HepG2 (cell line): ENCODE measurements at regions not wholly inside any gene's neighbourhood (a gene's known extent, or its start where the extent isn't known, plus 50 kb on each side); places are given as distances from the start of the nearest gene placed in this dataset.
A peak's percentile ranks its signal among the peaks of the same experiment; 100 is the strongest.

Experiments used
- ATF6 ChIP-seq: sonication (generic); formaldehyde crosslinking; conservative IDR thresholded peaks from 2 replicates; pipeline ENCODE4 v1.4.0; 2020; ENCODE audit warnings: missing genetic modification reagents
- HNRNPK ChIP-seq: fragments of 200-400 bp; formaldehyde crosslinking; IDR thresholded peaks from 2 replicates; pipeline ENCODE4 v1.6.1; 2018; ENCODE audit warnings: low read length, low read depth, moderate library complexity, mild to moderate bottlenecking; ENCODE audit not compliant: poor library complexity, severe bottlenecking
- IRF1 ChIP-seq: sonication (generic); formaldehyde crosslinking; IDR thresholded peaks from 2 replicates; pipeline ENCODE4 v1.4.0; 2020; ENCODE audit warnings: low read depth, mild to moderate bottlenecking, missing genetic modification reagents
- MIER3 ChIP-seq: IDR thresholded peaks from 2 replicates; pipeline ENCODE4 v1.6.1; 2016; ENCODE audit warnings: missing compliant biosample characterization, borderline replicate concordance
- NCOA5 ChIP-seq: sonication (generic); formaldehyde crosslinking; IDR thresholded peaks from 2 replicates; pipeline ENCODE4 v1.4.0; 2020; ENCODE audit warnings: missing genetic modification reagents
- NONO ChIP-seq, 2 experiments: fragments of 450-650 bp in 1 of 2; sonication (generic) in 1 of 2; formaldehyde crosslinking in 1 of 2; IDR thresholded peaks in 1 of 2; conservative IDR thresholded peaks in 1 of 2; 2 replicates each; pipeline versions ENCODE4 v1.6.1 to v1.8.0; 2017 to 2022; ENCODE audit warnings: mild to moderate bottlenecking in 1 of 2, missing genetic modification reagents in 1 of 2, moderate library complexity in 1 of 2
- NR2F2 ChIP-seq: IDR thresholded peaks from 2 replicates; pipeline ENCODE4 v1.6.1; 2012; ENCODE audit warnings: low read depth, inconsistent platforms, borderline replicate concordance
- SCMH1 ChIP-seq: sonication (generic); formaldehyde crosslinking; IDR thresholded peaks from 2 replicates; pipeline ENCODE4 v1.9.0; 2021; ENCODE audit warnings: missing genetic modification reagents, mild to moderate bottlenecking, borderline replicate concordance
- TBX2 ChIP-seq: sonication (generic); formaldehyde crosslinking; IDR thresholded peaks from 2 replicates; pipeline ENCODE4 v1.5.0; 2020; ENCODE audit warnings: missing genetic modification reagents, mild to moderate bottlenecking, borderline replicate concordance
- TEAD3 ChIP-seq: optimal IDR thresholded peaks from 2 replicates; pipeline ENCODE3; 2016; ENCODE audit warnings: borderline replicate concordance
- ZNF318 ChIP-seq: sonication (generic); formaldehyde crosslinking; IDR thresholded peaks from 2 replicates; pipeline ENCODE4 v1.4.0; 2020; ENCODE audit warnings: mild to moderate bottlenecking, missing genetic modification reagents
- ZNF775 ChIP-seq: sonication (generic); formaldehyde crosslinking; IDR thresholded peaks from 2 replicates; pipeline ENCODE4 v1.4.0; 2020; ENCODE audit warnings: missing genetic modification reagents, mild to moderate bottlenecking, moderate library complexity, borderline replicate concordance
- TF ChIP-seq, protein P1 (sequence below): sonication (generic); formaldehyde crosslinking; IDR thresholded peaks from 2 replicates; pipeline ENCODE4 v1.4.0; 2020; ENCODE audit warnings: missing genetic modification reagents, borderline replicate concordance

DNA sequence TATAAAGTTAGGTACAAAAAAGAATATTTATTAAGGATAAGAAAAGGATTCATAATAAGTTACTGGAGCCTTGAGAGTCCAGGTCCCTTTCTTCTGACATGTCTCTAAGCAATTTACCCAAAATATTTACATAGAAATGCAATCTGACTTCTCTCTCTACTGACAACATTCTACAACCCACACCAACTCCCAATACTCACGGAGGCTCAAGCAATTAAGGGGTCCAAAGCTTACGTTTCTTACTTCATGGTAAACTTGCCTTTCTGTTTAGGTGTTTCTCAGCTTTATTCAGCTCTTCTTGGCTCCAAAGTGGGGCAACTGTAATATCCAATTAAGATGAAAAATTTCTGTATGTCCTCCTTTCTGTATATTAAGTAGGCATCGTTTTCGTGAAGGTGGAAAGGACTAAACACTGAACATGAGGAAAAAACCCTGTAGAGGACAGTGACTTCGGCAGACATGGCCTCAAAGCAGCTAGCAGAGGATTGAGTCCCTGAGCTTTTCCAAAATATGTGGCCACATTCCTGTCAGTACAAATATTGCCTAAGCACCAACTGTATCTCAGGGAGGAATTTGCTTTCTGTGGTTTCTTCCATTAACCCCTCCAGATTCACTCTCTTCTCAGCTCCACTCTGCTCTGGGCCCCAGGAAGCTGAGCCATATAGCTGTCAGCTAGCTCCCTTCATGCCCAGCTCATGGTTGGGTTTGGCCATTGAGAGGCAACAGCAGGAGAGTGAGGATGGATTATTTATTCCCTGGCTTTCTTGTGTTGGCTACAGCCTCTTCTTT lies 67.9 kb upstream of the GLS start (continued):
- TF ChIP-seq ZNF318 (CRISPR knock-in tag) (peak; percentile 18; the same call in 1 of the 2 replicates), ATF6 (CRISPR knock-in tag) (no peak), NR2F2 (no peak; the same call in 1 of the 2 replicates), MIER3 (CRISPR knock-in tag) (no peak; the same call in 1 of the 2 replicates), NCOA5 (CRISPR knock-in tag) (no peak), TBX2 (peak; percentile 50), TEAD3 (CRISPR knock-in tag) (peak; percentile 98), IRF1 (CRISPR knock-in tag) (no peak), ZNF775 (CRISPR knock-in tag) (no peak), HNRNPK (no peak), NONO (IDR thresholded peaks at IDR 0.05) (no peak), NONO (CRISPR knock-in tag; conservative IDR thresholded peaks at IDR 0.05) (no peak), SCMH1 (CRISPR knock-in tag) (no peak)
- TF ChIP-seq, protein P1, sequence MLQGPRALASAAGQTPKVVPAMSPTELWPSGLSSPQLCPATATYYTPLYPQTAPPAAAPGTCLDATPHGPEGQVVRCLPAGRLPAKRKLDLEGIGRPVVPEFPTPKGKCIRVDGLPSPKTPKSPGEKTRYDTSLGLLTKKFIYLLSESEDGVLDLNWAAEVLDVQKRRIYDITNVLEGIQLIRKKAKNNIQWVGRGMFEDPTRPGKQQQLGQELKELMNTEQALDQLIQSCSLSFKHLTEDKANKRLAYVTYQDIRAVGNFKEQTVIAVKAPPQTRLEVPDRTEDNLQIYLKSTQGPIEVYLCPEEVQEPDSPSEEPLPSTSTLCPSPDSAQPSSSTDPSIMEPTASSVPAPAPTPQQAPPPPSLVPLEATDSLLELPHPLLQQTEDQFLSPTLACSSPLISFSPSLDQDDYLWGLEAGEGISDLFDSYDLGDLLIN (CRISPR knock-in tag): no peak
